HG03342 (cell line): ENCODE measurements at regions not wholly inside any gene's neighbourhood (a gene's known extent, or its start where the extent isn't known, plus 50 kb on each side); places are given as distances from the start of the nearest gene placed in this dataset.

Source experiments
- ATAC-seq: cut with Tn5 transposase; IDR thresholded peaks from one replicate; pipeline ENCODE4 v1.9.1; 2021; ENCODE audit warnings: mild to moderate bottlenecking, moderate library complexity; ENCODE audit not compliant: unreplicated experiment

- no peak for ATAC-seq
These were observed 61.4 kb downstream of the ZXDA start for GRCh38 chrX:57848857-57849256.

- ATAC-seq: no peak
These were observed 87.4 kb downstream of the ZXDA start for GRCh38 chrX:57822818-57823217.

GRCh38 chrX:57822398-57822797 lies 87.9 kb downstream of the ZXDA start:
- ATAC-seq: no peak

- peak; percentile 92 for ATAC-seq
These were observed 88.4 kb downstream of the ZXDA start for GRCh38 chrX:57821703-57822387.

GRCh38 chrX:57817302-57817701 lies 93.0 kb downstream of the ZXDA start:
- no peak for ATAC-seq

- no peak for ATAC-seq
These were observed 92.6 kb upstream of the NLRP2B start for GRCh38 chrX:57772637-57773036.

- ATAC-seq: no peak
These were observed 91.6 kb upstream of the NLRP2B start for GRCh38 chrX:57771689-57772088.

- ATAC-seq: no peak
These were observed 72.8 kb upstream of the NLRP2B start for GRCh38 chrX:57752866-57753265.

GRCh38 chrX:57741107-57741506 lies 61.0 kb upstream of the NLRP2B start:
- ATAC-seq: no peak

- no peak for ATAC-seq
These were observed 57.8 kb upstream of the NLRP2B start for GRCh38 chrX:57737881-57738280.
